Endodermal cell (in vitro differentiated cells): ENCODE measurements at regions not wholly inside any gene's neighbourhood (a gene's known extent, or its start where the extent isn't known, plus 50 kb on each side); places are given as distances from the start of the nearest gene placed in this dataset.
A peak's percentile ranks its signal among the peaks of the same experiment; 100 is the strongest.

Experiments used
- DNase-seq: peaks from one replicate; pipeline ENCODE4 v3.0.0-alpha.2; 2017
- H3K27ac ChIP-seq: 2 replicates; pipeline ENCODE4 v1.5.1; 2013; ENCODE audit warnings: mild to moderate bottlenecking, low read depth, low read length, moderate library complexity
- H3K27me3 ChIP-seq: 2 replicates; pipeline ENCODE4 v1.6.1; 2013; ENCODE audit warnings: mild to moderate bottlenecking, low read length, moderate library complexity; ENCODE audit not compliant: insufficient read depth, control insufficient read depth, poor library complexity, severe bottlenecking
- H3K36me3 ChIP-seq: 2 replicates; pipeline ENCODE4 v1.7.0; 2013; ENCODE audit warnings: mild to moderate bottlenecking, low read length, moderate library complexity; ENCODE audit not compliant: control insufficient read depth, insufficient read depth
- H3K4me1 ChIP-seq: one replicate; pipeline ENCODE4 v1.7.0; 2013; ENCODE audit warnings: low read length; ENCODE audit not compliant: control insufficient read depth, insufficient read depth
- H3K4me3 ChIP-seq: 2 replicates; pipeline ENCODE4 v1.5.1; 2013; ENCODE audit warnings: mild to moderate bottlenecking, low read length, moderate library complexity
- H3K9ac ChIP-seq: 2 replicates; pipeline ENCODE4 v1.6.1; 2013; ENCODE audit warnings: mild to moderate bottlenecking, low read length, moderate library complexity; ENCODE audit not compliant: poor library complexity, severe bottlenecking; ENCODE audit errors: extremely low read depth
- H3K9me3 ChIP-seq: 2 replicates; pipeline ENCODE4 v1.6.1; 2013; ENCODE audit warnings: mild to moderate bottlenecking, low read length, moderate library complexity; ENCODE audit not compliant: control insufficient read depth
- H3K27ac Mint-ChIP-seq: 2 replicates; pipeline ENCODE4 v1.8.0; 2020; ENCODE audit warnings: mixed read lengths
- H3K27me3 Mint-ChIP-seq: 2 replicates; pipeline ENCODE4 v1.8.0; 2021; ENCODE audit warnings: mild to moderate bottlenecking, mixed read lengths; ENCODE audit not compliant: insufficient read depth
- H3K36me3 Mint-ChIP-seq: 2 replicates; pipeline ENCODE4 v1.8.0; 2020; ENCODE audit warnings: low read depth, mixed read lengths
- H3K4me1 Mint-ChIP-seq: 2 replicates; pipeline ENCODE4 v1.8.0; 2020; ENCODE audit warnings: mixed read lengths
- H3K4me3 Mint-ChIP-seq: 2 replicates; pipeline ENCODE4 v1.8.0; 2020; ENCODE audit warnings: mild to moderate bottlenecking, moderate library complexity, mixed read lengths
- H3K9me3 Mint-ChIP-seq: 2 replicates; pipeline ENCODE4 v1.8.0; 2020; ENCODE audit warnings: mild to moderate bottlenecking, mixed read lengths
- CTCF ChIP-seq: fragments of 200-600 bp; sonication (generic); conservative IDR thresholded peaks from 2 replicates; pipeline ENCODE4 v1.5.0; 2021; ENCODE audit warnings: antibody characterized with exemption, mild to moderate bottlenecking
- WGBS, 2 experiments: methylation state at CpG; one replicate each; pipeline versions ENCODE4 v1.1.5 to v1.1.7; 2013; ENCODE audit warnings: missing lambda C conversion rate in 2 of 2, mixed read lengths in 1 of 2; ENCODE audit not compliant: insufficient coverage in 1 of 2, insufficient read length in 1 of 2; 5-methylcytosine and 5-hydroxymethylcytosine counted together

- Histone ChIP-seq H3K9ac (no peak overlapping the region), H3K4me3 (no peak overlapping the region), H3K4me1 (no peaks in the 10 kb centered on the region), H3K27ac (no peak overlapping the region), H3K36me3 (no peaks in the 10 kb centered on the region), H3K9me3 (no peaks in the 10 kb centered on the region), H3K27me3 (no peaks in the 10 kb centered on the region)
- WGBS, 2 experiments: 100% methylated on average over 1 of the region's 3 CpGs; no CpG with 5 or more reads in 1 of the 2 experiments
- H3K36me3 Mint-ChIP-seq: no peaks in the 10 kb centered on the region
- H3K4me1 Mint-ChIP-seq: no peaks in the 10 kb centered on the region
- H3K4me3 Mint-ChIP-seq: no peak overlapping the region
- no peak overlapping the region for H3K27ac Mint-ChIP-seq
- TF ChIP-seq CTCF: no peak
- H3K9me3 Mint-ChIP-seq: no peaks in the 10 kb centered on the region
- no peak for DNase-seq
- H3K27me3 Mint-ChIP-seq: no peaks in the 10 kb centered on the region
These were observed 774.9 kb downstream of the CDH8 start for GRCh38 chr16:61261315-61261714.

GRCh38 chr16:61246592-61246991 lies 789.6 kb downstream of the CDH8 start:
- H3K9me3 Mint-ChIP-seq: no peaks in the 10 kb centered on the region
- peaks cover 8% of the 10 kb centered on the region for H3K4me1 Mint-ChIP-seq
- H3K4me3 Mint-ChIP-seq: no peak overlapping the region

GRCh38 chr16:61243954-61244353 lies 792.3 kb downstream of the CDH8 start:
- Mint-ChIP-seq H3K4me1 (peaks cover 12% of the 10 kb centered on the region), H3K27me3 (no peaks in the 10 kb centered on the region), H3K4me3 (no peak overlapping the region), H3K36me3 (no peaks in the 10 kb centered on the region), H3K27ac (no peak overlapping the region), H3K9me3 (no peaks in the 10 kb centered on the region)
- TF ChIP-seq CTCF: no peak
- peak; percentile 46 for DNase-seq
- Histone ChIP-seq H3K9me3 (no peaks in the 10 kb centered on the region), H3K27ac (no peak overlapping the region), H3K27me3 (no peaks in the 10 kb centered on the region), H3K36me3 (no peaks in the 10 kb centered on the region), H3K4me3 (no peak overlapping the region), H3K9ac (no peak overlapping the region), H3K4me1 (peaks cover 6% of the 10 kb centered on the region)
- 94 to 100% methylated on average over 2 to 5 of the region's 5 CpGs for WGBS, 2 experiments

More at GRCh38 chr16:61246592-61246991, 789.6 kb downstream of the CDH8 start:
- Histone ChIP-seq H3K9me3 (no peaks in the 10 kb centered on the region), H3K36me3 (no peaks in the 10 kb centered on the region), H3K27ac (no peak overlapping the region), H3K27me3 (no peaks in the 10 kb centered on the region), H3K9ac (no peak overlapping the region), H3K4me3 (no peak overlapping the region), H3K4me1 (peaks cover 6% of the 10 kb centered on the region)
- no peak for DNase-seq
- 100% methylated on average over 1 of the region's 1 CpG for WGBS, 2 experiments
- TF ChIP-seq CTCF: no peak
- no peaks in the 10 kb centered on the region for H3K36me3 Mint-ChIP-seq
- H3K27ac Mint-ChIP-seq: no peak overlapping the region
- no peaks in the 10 kb centered on the region for H3K27me3 Mint-ChIP-seq
